Transverse colon (tissue), 3 donors: ENCODE measurements at regions not wholly inside any gene's neighbourhood (a gene's known extent, or its start where the extent isn't known, plus 50 kb on each side); places are given as distances from the start of the nearest gene placed in this dataset.

Experiments
- POLR2A ChIP-seq: fragments of 450-650 bp; IDR thresholded peaks from one replicate; pipeline ENCODE4 v1.6.1; 2016; ENCODE audit warnings: antibody characterized with exemption, mild to moderate bottlenecking, moderate library complexity
- TF ChIP-seq, protein P1 (sequence below), 5 experiments: fragments of 200-600 bp in 3 of 5; fragments of 450-650 bp in 2 of 5; sonication (generic) in 3 of 5; IDR thresholded peaks; 1 replicate in 2 of 5; 2 replicates in 3 of 5; pipeline ENCODE4 v1.5.1; 2016 to 2017; ENCODE audit warnings: antibody characterized with exemption in 5 of 5, inconsistent platforms in 3 of 5, mild to moderate bottlenecking in 2 of 5, moderate library complexity in 1 of 5

DNA sequence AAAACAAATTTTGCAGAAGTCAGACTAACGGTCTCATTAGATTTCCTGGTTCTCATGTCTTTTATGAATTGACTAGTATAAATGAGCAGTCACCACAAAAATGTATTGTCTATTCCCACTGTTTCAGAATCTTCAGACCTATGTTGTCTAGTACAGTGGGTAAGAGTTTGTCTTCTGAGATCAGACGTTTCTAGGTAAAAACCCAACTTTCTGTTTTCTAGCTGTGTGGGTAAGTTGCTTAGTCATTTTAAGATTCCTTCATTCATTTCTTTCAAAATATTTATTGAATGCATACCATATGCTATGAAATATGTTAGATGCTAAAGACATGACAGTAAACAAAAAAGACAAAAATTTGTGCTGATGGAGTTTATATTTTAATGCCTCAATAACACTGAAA, 156.3 kb downstream of the POLR1F start:
- TF ChIP-seq, protein P1, sequence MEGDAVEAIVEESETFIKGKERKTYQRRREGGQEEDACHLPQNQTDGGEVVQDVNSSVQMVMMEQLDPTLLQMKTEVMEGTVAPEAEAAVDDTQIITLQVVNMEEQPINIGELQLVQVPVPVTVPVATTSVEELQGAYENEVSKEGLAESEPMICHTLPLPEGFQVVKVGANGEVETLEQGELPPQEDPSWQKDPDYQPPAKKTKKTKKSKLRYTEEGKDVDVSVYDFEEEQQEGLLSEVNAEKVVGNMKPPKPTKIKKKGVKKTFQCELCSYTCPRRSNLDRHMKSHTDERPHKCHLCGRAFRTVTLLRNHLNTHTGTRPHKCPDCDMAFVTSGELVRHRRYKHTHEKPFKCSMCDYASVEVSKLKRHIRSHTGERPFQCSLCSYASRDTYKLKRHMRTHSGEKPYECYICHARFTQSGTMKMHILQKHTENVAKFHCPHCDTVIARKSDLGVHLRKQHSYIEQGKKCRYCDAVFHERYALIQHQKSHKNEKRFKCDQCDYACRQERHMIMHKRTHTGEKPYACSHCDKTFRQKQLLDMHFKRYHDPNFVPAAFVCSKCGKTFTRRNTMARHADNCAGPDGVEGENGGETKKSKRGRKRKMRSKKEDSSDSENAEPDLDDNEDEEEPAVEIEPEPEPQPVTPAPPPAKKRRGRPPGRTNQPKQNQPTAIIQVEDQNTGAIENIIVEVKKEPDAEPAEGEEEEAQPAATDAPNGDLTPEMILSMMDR (IDR thresholded peaks at IDR 0.05): no peak
- TF ChIP-seq POLR2A: no peak
